ENCODE measurements at regions not wholly inside any gene's neighbourhood (a gene's known extent, or its start where the extent isn't known, plus 50 kb on each side); places are given as distances from the start of the nearest gene placed in this dataset.
"Not testable (repeated sequence)": the region's sequence is repeated elsewhere in the genome, so short reads cannot be mapped to it uniquely, and the experiment has no call there.

DNA sequence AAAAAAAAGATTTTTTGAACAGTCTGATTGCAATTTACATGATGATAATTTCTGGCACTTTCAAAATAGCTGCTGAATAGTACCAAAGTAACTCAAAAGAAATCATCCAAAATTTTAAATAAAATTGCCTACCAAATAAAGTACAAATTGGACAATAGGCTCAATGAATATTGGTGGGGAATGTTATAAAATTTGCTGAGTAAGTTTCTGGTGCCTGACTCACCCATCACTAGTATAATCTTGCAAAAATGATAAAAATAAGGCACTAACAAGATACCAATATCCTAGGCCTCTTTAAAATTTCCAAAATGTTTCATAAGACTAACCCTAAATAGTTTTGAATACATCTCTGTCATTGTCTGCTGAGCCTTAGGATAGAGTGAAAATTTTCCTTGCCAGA is 145.3 kb upstream of the LRFN5 start:
- H3K27ac ChIP-seq: no peak overlapping the region

GRCh38 chr14:41457393-41457792 is 149.3 kb upstream of the LRFN5 start:
- no peak overlapping the region for H3K27ac ChIP-seq
- TF ChIP-seq CTCF (conservative IDR thresholded peaks at IDR 0.05) (no peak), ZFX (IDR thresholded peaks at IDR 0.05) (no peak)

More for the DNA sequence above, 145.3 kb upstream of the LRFN5 start:
- TF ChIP-seq ZFX (IDR thresholded peaks at IDR 0.05): no peak
- no peak for TF ChIP-seq CTCF (conservative IDR thresholded peaks at IDR 0.05)

DNA sequence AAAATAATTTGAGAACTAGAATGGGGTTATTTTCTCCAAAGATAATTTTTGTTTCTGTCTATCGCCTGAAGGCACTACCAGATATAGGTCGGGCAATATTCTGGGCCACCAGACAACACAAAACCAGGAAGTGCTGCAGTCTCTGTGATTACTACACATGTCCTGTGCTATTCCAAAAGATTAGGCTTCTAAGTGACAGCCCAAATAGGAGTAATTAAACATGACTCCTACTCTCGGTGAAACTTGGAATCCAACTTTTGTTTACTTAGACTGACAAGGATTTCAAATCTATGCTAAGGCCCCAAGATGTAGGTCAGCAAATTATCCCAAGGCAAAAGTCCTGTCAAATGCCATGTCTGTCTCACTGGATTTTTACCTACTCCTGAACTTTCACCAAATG is 157.6 kb upstream of the LRFN5 start:
- TF ChIP-seq ZFX (IDR thresholded peaks at IDR 0.05) (no peak), CTCF (conservative IDR thresholded peaks at IDR 0.05) (no peak)
- H3K27ac ChIP-seq: no peak overlapping the region

GRCh38 chr14:41446008-41446407 is 160.7 kb upstream of the LRFN5 start:
- H3K27ac ChIP-seq: no peak overlapping the region
- no peak for TF ChIP-seq CTCF (conservative IDR thresholded peaks at IDR 0.05)
- no peak for TF ChIP-seq ZFX (IDR thresholded peaks at IDR 0.05)

- TF ChIP-seq ZFX (IDR thresholded peaks at IDR 0.05) (no peak), CTCF (conservative IDR thresholded peaks at IDR 0.05) (no peak)
- no peak overlapping the region for H3K27ac ChIP-seq
Observed at GRCh38 chr14:41423503-41423902, 183.2 kb upstream of the LRFN5 start.

- H3K27ac ChIP-seq: not testable (repeated sequence)
Observed at GRCh38 chr14:41421308-41421707, 185.4 kb upstream of the LRFN5 start.

DNA sequence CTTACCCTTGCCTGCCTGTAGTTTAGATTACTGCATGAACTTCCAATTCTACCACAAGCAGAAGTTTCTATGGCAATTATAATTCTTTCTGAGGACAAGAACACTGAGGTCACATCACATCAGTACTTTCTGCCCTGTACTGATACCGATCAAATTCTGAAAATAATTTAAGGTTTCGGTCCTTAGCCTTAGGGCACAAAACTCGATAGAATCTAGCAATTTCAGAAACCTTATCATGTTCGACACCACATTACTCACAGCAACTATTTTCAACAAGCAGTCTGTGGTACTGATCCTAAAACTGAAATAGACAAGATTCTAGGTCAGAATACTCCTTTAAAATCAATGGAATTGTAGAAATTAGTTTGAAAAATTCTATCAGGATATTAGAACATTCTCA is 187.0 kb upstream of the LRFN5 start:
- no peak for TF ChIP-seq ZFX (IDR thresholded peaks at IDR 0.05)
- TF ChIP-seq CTCF (conservative IDR thresholded peaks at IDR 0.05): no peak
- H3K27ac ChIP-seq: no peak overlapping the region

GRCh38 chr14:41418851-41419250 is 187.8 kb upstream of the LRFN5 start:
- TF ChIP-seq CTCF (conservative IDR thresholded peaks at IDR 0.05): no peak
- no peak for TF ChIP-seq ZFX (IDR thresholded peaks at IDR 0.05)
- H3K27ac ChIP-seq: no peak overlapping the region

Measured in C4-2B (cell line).